Spleen (tissue), 11 donors: ENCODE measurements at regions not wholly inside any gene's neighbourhood (a gene's known extent, or its start where the extent isn't known, plus 50 kb on each side); places are given as distances from the start of the nearest gene placed in this dataset.
A peak's percentile ranks its signal among the peaks of the same experiment; 100 is the strongest.

Experiments used
- DNase-seq: peaks from one replicate; pipeline ENCODE4 v3.0.0-alpha.2; 2020
- H3K27ac ChIP-seq, 8 donors: fragments of 200-600 bp; sonication (generic) in 7 of 8; 1 replicate in 4 of 8; 2 replicates in 4 of 8; pipeline versions ENCODE4 v1.5.0 to v1.8.0; 2016 to 2021; ENCODE audit warnings: inconsistent platforms in 4 of 8, mild to moderate bottlenecking in 4 of 8, moderate library complexity in 1 of 8
- H3K27me3 ChIP-seq, 7 donors: fragments of 200-600 bp; sonication (generic) in 6 of 7; replicated peaks in 1 of 7; 1 replicate in 4 of 7; 2 replicates in 3 of 7; pipeline versions ENCODE4 v1.5.0 to v1.8.0; 2016 to 2021; ENCODE audit warnings: inconsistent platforms in 3 of 7, mild to moderate bottlenecking in 1 of 7
- H3K36me3 ChIP-seq, 6 donors: fragments of 200-600 bp; sonication (generic) in 5 of 6; 1 replicate in 4 of 6; 2 replicates in 2 of 6; pipeline versions ENCODE4 v1.5.0 to v1.8.0; 2016 to 2021; ENCODE audit warnings: inconsistent platforms in 2 of 6
- H3K4me1 ChIP-seq, 6 donors: fragments of 200-600 bp; sonication (generic) in 5 of 6; 1 replicate in 3 of 6; 2 replicates in 3 of 6; pipeline versions ENCODE4 v1.5.0 to v1.8.0; 2016 to 2021; ENCODE audit warnings: inconsistent platforms in 3 of 6
- H3K4me3 ChIP-seq, 8 donors: fragments of 200-600 bp; sonication (generic) in 7 of 8; 1 replicate in 4 of 8; 2 replicates in 4 of 8; pipeline versions ENCODE4 v1.5.0 to v1.8.0; 2016 to 2021; ENCODE audit warnings: inconsistent platforms in 4 of 8, mild to moderate bottlenecking in 4 of 8, moderate library complexity in 2 of 8
- H3K9me3 ChIP-seq, 8 donors: fragments of 200-600 bp; sonication (generic) in 7 of 8; 1 replicate in 4 of 8; 2 replicates in 4 of 8; pipeline versions ENCODE4 v1.5.0 to v1.8.0; 2016 to 2021; ENCODE audit warnings: inconsistent platforms in 4 of 8
- CTCF ChIP-seq, 11 experiments: fragments of 200-600 bp in 7 of 11; fragments of 450-650 bp in 4 of 11; sonication (generic) in 4 of 11; IDR thresholded peaks in 8 of 11; conservative IDR thresholded peaks in 3 of 11; 1 replicate in 7 of 11; 2 replicates in 4 of 11; pipeline versions ENCODE4 v1.4.0 to v1.8.0; 2016 to 2021; ENCODE audit warnings: antibody characterized with exemption in 11 of 11, inconsistent platforms in 4 of 11, mild to moderate bottlenecking in 1 of 11
- POLR2A ChIP-seq, 3 donors: fragments of 450-650 bp; IDR thresholded peaks; one replicate each; pipeline ENCODE4 v1.5.1; 2017; ENCODE audit warnings: antibody characterized with exemption in 3 of 3, mild to moderate bottlenecking in 1 of 3
- POLR2AphosphoS5 ChIP-seq, 3 donors: sonication (generic); formaldehyde crosslinking; IDR thresholded peaks; one replicate each; pipeline ENCODE4 v1.5.1; 2017; ENCODE audit warnings: antibody characterized with exemption in 3 of 3
- WGBS, 5 donors: extraction: QIAGEN DNeasy Blood & Tissue Kit in 3 of 5; methylation state at CpG; one replicate each; pipeline versions ENCODE4 v1.1.5 to v1.1.7; 2013 to 2018; 5-methylcytosine and 5-hydroxymethylcytosine counted together
- intact Hi-C: fragments of 100-400 bp; cut with DNase I; formaldehyde crosslinking; loops from one replicate; pipeline ENCODE4 v1.15.0; 2023; ENCODE audit warnings: low total_unique reads
- donor health status: healthy with polysubstance abuse.
- donor health status: DM: no; HTN: no; CAD: no; lungs with moderate emphysema.
- donor health status: DM: no; HTN: no; CAD: no.
- donor health status: Bipolar disorder and iron deficiency.
- donor health status: healthy.
- donor health status: DM: no; HTN: no; CAD: no.
- donor health status: DM: yes; HTN: yes; CAD: no.

- H3K4me3 ChIP-seq, result no peak overlapping the region
- no peaks in the 10 kb centered on the region for H3K36me3 ChIP-seq
- H3K9me3 ChIP-seq, result peaks cover 0 to 24% (median 11%) of the 10 kb centered on the region in 8 donors
- WGBS, 5 donors, result 47 to 60% (median 55%) methylated on average over 4 of the region's 4 CpGs
- DNase-seq, result no peak
- H3K27me3 ChIP-seq, result no peaks in the 10 kb centered on the region
- H3K27ac ChIP-seq, result no peak overlapping the region
- no peaks in the 10 kb centered on the region for H3K4me1 ChIP-seq
- TF ChIP-seq CTCF (IDR thresholded peaks at IDR 0.05 in 8 of 11, conservative IDR thresholded peaks at IDR 0.05 in 3 of 11), result no peak
- no peak for TF ChIP-seq POLR2A (IDR thresholded peaks at IDR 0.05)
- no peak for TF ChIP-seq POLR2AphosphoS5 (IDR thresholded peaks at IDR 0.05)
- intact Hi-C loops, result no loop called here
These were observed 182.0 kb downstream of the UXS1 start for GRCh38 chr2:106012001-106012590.

GRCh38 chr2:106011380-106011779, 182.7 kb downstream of the UXS1 start:
- no peak overlapping the region for H3K27ac ChIP-seq

GRCh38 chr2:106010818-106011355, 183.2 kb downstream of the UXS1 start:
- 78 to 92% (median 87%) methylated on average over 6 of the region's 6 CpGs for WGBS, 5 donors
- Histone ChIP-seq H3K27me3 (no peaks in the 10 kb centered on the region), H3K4me1 (no peaks in the 10 kb centered on the region), H3K36me3 (no peaks in the 10 kb centered on the region), H3K27ac (no peak overlapping the region), H3K4me3 (no peak overlapping the region), H3K9me3 (peaks cover 0 to 36% (median 23%) of the 10 kb centered on the region in 8 donors)
- no peak for TF ChIP-seq POLR2A (IDR thresholded peaks at IDR 0.05)
- no peak for TF ChIP-seq POLR2AphosphoS5 (IDR thresholded peaks at IDR 0.05)
- no peak for TF ChIP-seq CTCF (IDR thresholded peaks at IDR 0.05 in 8 of 11, conservative IDR thresholded peaks at IDR 0.05 in 3 of 11)
- intact Hi-C loops, result no loop called here
- no peak for DNase-seq

More at GRCh38 chr2:106011380-106011779, 182.7 kb downstream of the UXS1 start:
- Histone ChIP-seq H3K9me3 (peaks cover 0 to 32% (median 18%) of the 10 kb centered on the region in 8 donors), H3K27me3 (no peaks in the 10 kb centered on the region), H3K4me3 (no peak overlapping the region), H3K4me1 (no peaks in the 10 kb centered on the region), H3K36me3 (no peaks in the 10 kb centered on the region)
- TF ChIP-seq CTCF (IDR thresholded peaks at IDR 0.05 in 8 of 11, conservative IDR thresholded peaks at IDR 0.05 in 3 of 11) (no peak), POLR2AphosphoS5 (IDR thresholded peaks at IDR 0.05) (no peak), POLR2A (IDR thresholded peaks at IDR 0.05) (no peak)
- WGBS, 5 donors, result 64 to 84% (median 73%) methylated on average over 2 of the region's 2 CpGs
- intact Hi-C loops, result no loop called here
- no peak for DNase-seq

GRCh38 chr2:106009096-106009495, 185.0 kb downstream of the UXS1 start:
- Histone ChIP-seq H3K27ac (peak overlapping the region in 4 of 8 donors; percentile 7 to 49 (median 14)), H3K36me3 (no peaks in the 10 kb centered on the region), H3K27me3 (no peaks in the 10 kb centered on the region), H3K4me3 (no peak overlapping the region), H3K4me1 (no peaks in the 10 kb centered on the region), H3K9me3 (peaks cover 0 to 54% (median 41%) of the 10 kb centered on the region in 8 donors)
- intact Hi-C loops, result no loop called here
- no peak for DNase-seq
- WGBS, 5 donors, result 52 to 82% (median 69%) methylated on average over 1 of the region's 1 CpG
- no peak for TF ChIP-seq POLR2A (IDR thresholded peaks at IDR 0.05)
- TF ChIP-seq CTCF (IDR thresholded peaks at IDR 0.05 in 8 of 11, conservative IDR thresholded peaks at IDR 0.05 in 3 of 11), result no peak
- TF ChIP-seq POLR2AphosphoS5 (IDR thresholded peaks at IDR 0.05), result no peak
